K562 (cell line): ENCODE measurements at regions not wholly inside any gene's neighbourhood (a gene's known extent, or its start where the extent isn't known, plus 50 kb on each side); places are given as distances from the start of the nearest gene placed in this dataset.

ENCODE experiments used
- ATAC-seq: fragments of 200-7000 bp; cut with Tn5 transposase; 3 replicates; pipeline ENCODE4 v1.9.1; 2020; ENCODE audit warnings: moderate library complexity
- BruUV-seq: library from RNA; stranded (reverse); fragments of 400-500 nt; replicated peaks from 2 replicates; lab custom pipeline; 2021; lab: Mats Ljungman, UMichigan
- CTCF ChIA-PET: fragments of 300-600 bp; formaldehyde crosslinking; extraction: SDS; loops from one replicate; lab custom pipeline; 2021; ENCODE audit warnings: low intra/inter-chr PET ratio; lab: Yijun Ruan, JAX
- POLR2A ChIA-PET: fragments of 300-600, 350-650 bp; sonication (Branson Sonifier 250); formaldehyde crosslinking; extraction: SDS; loops from one replicate; lab custom pipeline; 2021; ENCODE audit warnings: antibody characterized with exemption, inconsistent platforms; lab: Yijun Ruan, JAX
- DNase-seq, 4 experiments: peaks; one replicate each; pipeline versions ENCODE4 v3.0.0 to v3.0.0-alpha.2; 2011 to 2018; ENCODE audit warnings: low spot score in 3 of 4, mixed read lengths in 3 of 4; ENCODE audit errors: extremely low read depth in 1 of 4
- FAIRE-seq: peaks from 2 replicates; lab custom pipeline; 2011; peaks lifted over from hg19 to GRCh38; lab: Jason Lieb, UNC
- H2AFZ ChIP-seq: 2 replicates; pipeline ENCODE4 v1.6.0; 2011; ENCODE audit warnings: low read depth, low read length, control low read depth, inconsistent platforms
- H3K27ac ChIP-seq: fragments of 200-600 bp; 3 replicates; pipeline ENCODE4 v1.8.0; 2011; ENCODE audit warnings: low read depth, mild to moderate bottlenecking, control low read depth, inconsistent platforms, low read length, moderate library complexity, mixed read lengths; ENCODE audit errors: extremely low read depth
- H3K27me3 ChIP-seq, 2 experiments: fragments of 300-600 bp in 1 of 2; 2 replicates in 1 of 2; 3 replicates in 1 of 2; pipeline versions ENCODE4 v1.6.0 to v1.8.0; 2011; ENCODE audit warnings: inconsistent platforms in 2 of 2, low read length in 2 of 2, mild to moderate bottlenecking in 1 of 2, mixed read lengths in 1 of 2, moderate library complexity in 1 of 2; ENCODE audit not compliant: control insufficient read depth in 2 of 2, insufficient read depth in 2 of 2
- H3K36me3 ChIP-seq: fragments of 300-600 bp; 3 replicates; pipeline ENCODE4 v1.8.0; 2011; ENCODE audit warnings: mild to moderate bottlenecking, low read length, inconsistent platforms; ENCODE audit not compliant: control insufficient read depth, insufficient read depth
- H3K4me1 ChIP-seq, 2 experiments: fragments of 200-600 bp in 1 of 2; replicated peaks in 1 of 2; 2 replicates in 1 of 2; 3 replicates in 1 of 2; pipeline versions ENCODE4 v1.5.1 to v1.8.0; 2011; ENCODE audit warnings: inconsistent platforms in 2 of 2, low read length in 2 of 2, mild to moderate bottlenecking in 1 of 2, mixed read lengths in 1 of 2, moderate library complexity in 1 of 2; ENCODE audit not compliant: control insufficient read depth in 2 of 2, insufficient read depth in 2 of 2
- H3K4me2 ChIP-seq: 2 replicates; pipeline ENCODE4 v1.6.1; 2011; ENCODE audit warnings: low read length, control low read depth, inconsistent platforms, mixed read lengths; ENCODE audit not compliant: insufficient read depth
- H3K4me3 ChIP-seq: fragments of 200-600 bp; sonication (generic), shearing (Covaris generic); 2 replicates; pipeline ENCODE4 v1.5.1; 2016; ENCODE audit warnings: control low read depth, inconsistent platforms
- H3K79me2 ChIP-seq: fragments of 200-600 bp; 3 replicates; pipeline ENCODE4 v1.8.0; 2011; ENCODE audit warnings: low read length, inconsistent platforms; ENCODE audit not compliant: control insufficient read depth, insufficient read depth
- H3K9ac ChIP-seq, 2 experiments: 2 replicates each; pipeline versions ENCODE4 v1.6.0 to v1.6.1; 2011; ENCODE audit warnings: low read depth in 2 of 2, low read length in 2 of 2, control low read depth in 1 of 2, inconsistent platforms in 1 of 2, mild to moderate bottlenecking in 1 of 2, mixed read lengths in 1 of 2; ENCODE audit not compliant: insufficient read depth in 1 of 2
- H3K9me1 ChIP-seq: one replicate; pipeline ENCODE4 v1.6.0; 2011; ENCODE audit warnings: inconsistent platforms, mild to moderate bottlenecking, low read length, moderate library complexity; ENCODE audit not compliant: control insufficient read depth, insufficient read depth
- H3K9me3 ChIP-seq: replicated peaks from 2 replicates; pipeline ENCODE4 v1.5.1; 2011; ENCODE audit warnings: low read depth, low read length, inconsistent platforms; ENCODE audit not compliant: control insufficient read depth, insufficient read depth
- H4K20me1 ChIP-seq: replicated peaks from 2 replicates; pipeline ENCODE4 v1.6.1; 2011; ENCODE audit warnings: low read length, inconsistent platforms, mixed read lengths; ENCODE audit not compliant: control insufficient read depth, insufficient read depth
- CEBPG ChIP-seq, 3 experiments: fragments of 200-800 bp in 1 of 3; sonication (Bioruptor generic) in 1 of 3; sonication (generic) in 1 of 3; formaldehyde crosslinking in 1 of 3; IDR thresholded peaks in 2 of 3; conservative IDR thresholded peaks in 1 of 3; 2 replicates each; pipeline versions ENCODE4 v1.6.1 to v1.8.0; 2016 to 2022; ENCODE audit warnings: missing compliant biosample characterization in 2 of 3, missing genetic modification characterization in 2 of 3, mild to moderate bottlenecking in 1 of 3, missing genetic modification reagents in 1 of 3
- HES1 ChIP-seq: fragments of 450-650 bp; IDR thresholded peaks from 2 replicates; pipeline ENCODE4 v1.6.1; 2016; ENCODE audit warnings: low read depth, mild to moderate bottlenecking, moderate library complexity
- NCOA2 ChIP-seq, 2 experiments: fragments of 450-650 bp; IDR thresholded peaks; 2 replicates each; pipeline ENCODE4 v1.6.1; 2018; ENCODE audit warnings: mild to moderate bottlenecking in 2 of 2, moderate library complexity in 1 of 2; ENCODE audit not compliant: partially characterized antibody in 2 of 2
- RBM34 ChIP-seq: fragments of 200-400 bp; formaldehyde crosslinking; IDR thresholded peaks from 2 replicates; pipeline ENCODE4 v1.6.1; 2018; ENCODE audit warnings: low read length, borderline replicate concordance; ENCODE audit not compliant: insufficient read depth
- ZNF282 ChIP-seq: sonication (generic); formaldehyde crosslinking; IDR thresholded peaks from 2 replicates; pipeline ENCODE4 v1.8.1; 2023; ENCODE audit warnings: missing genetic modification reagents
- WGBS: fragments of 100-300 bp; shearing (Covaris generic); methylation state at CpG from one replicate; pipeline ENCODE4 v1.1.6; 2016; ENCODE audit warnings: low coverage, mixed read lengths; ENCODE audit not compliant: insufficient coverage; ENCODE audit errors: missing lambda C conversion rate; 5-methylcytosine and 5-hydroxymethylcytosine counted together
- in situ Hi-C: fragments of 300-500 bp; cut with MboI; formaldehyde crosslinking; loops from 4 replicates; pipeline ENCODE4 v1.15.0; 2018; ENCODE audit warnings: inconsistent platforms, mixed read lengths
- intact Hi-C: fragments of 100-400 bp; cut with micrococcal nuclease; formaldehyde crosslinking; loops from 2 replicates; pipeline ENCODE4 v1.14.2; 2022

- POLR2A ChIA-PET = no interaction called here
- intact Hi-C loops = no loop called here
- BruUV-seq = no TSS peak
- Histone ChIP-seq H3K79me2 (no peaks in the 10 kb centered on the region), H3K9ac (no peak overlapping the region), H3K4me2 (no peak overlapping the region)
- CTCF ChIA-PET = no interaction called here
- TF ChIP-seq NCOA2 (IDR thresholded peaks at IDR 0.05; ENCODE audit: partially characterized antibody in 2 of 2) = no peak
- TF ChIP-seq CEBPG (CRISPR knock-in tag; IDR thresholded peaks at IDR 0.05) = no peak
- TF ChIP-seq CEBPG (tag; conservative IDR thresholded peaks at IDR 0.05 in 1 of 2, IDR thresholded peaks at IDR 0.05 in 1 of 2) = peak in 1 of 2 experiments; percentile 51; a peak in 1 of 4 replicates
- TF ChIP-seq, all 486 proteins: peak for 1
- H3K36me3 ChIP-seq = no peaks in the 10 kb centered on the region
- in situ Hi-C loops = no loop called here
- H3K4me3 ChIP-seq = no peak overlapping the region
- H2AFZ ChIP-seq = no peak overlapping the region
- FAIRE-seq = no peak
- no peak for DNase-seq
- H3K27ac ChIP-seq = no peak overlapping the region
- no peak for ATAC-seq
- no peaks in the 10 kb centered on the region for H3K9me1 ChIP-seq
- H3K27me3 ChIP-seq = no peaks in the 10 kb centered on the region
- H3K4me1 ChIP-seq = no peaks in the 10 kb centered on the region
- no peaks in the 10 kb centered on the region for H4K20me1 ChIP-seq
- H3K9me3 ChIP-seq = no peaks in the 10 kb centered on the region
Measured at GRCh38 chr4:182113779-182114178, 129.4 kb upstream of the TENM3 start.

GRCh38 chr4:182124359-182124758 lies 118.8 kb upstream of the TENM3 start:
- no peak overlapping the region for H3K4me2 ChIP-seq
- no peak overlapping the region for H2AFZ ChIP-seq
- 1% methylated on average over 7 of the region's 7 CpGs for WGBS
- intact Hi-C loops = no loop called here
- no peak for ATAC-seq
- H3K36me3 ChIP-seq = no peaks in the 10 kb centered on the region
- DNase-seq = no peak
- no peaks in the 10 kb centered on the region for H3K9me1 ChIP-seq
- no peaks in the 10 kb centered on the region for H3K27me3 ChIP-seq
- FAIRE-seq = no peak
- no peaks in the 10 kb centered on the region for H3K79me2 ChIP-seq
- TF ChIP-seq HES1 (no peak), RBM34 (no peak), ZNF282 (CRISPR knock-in tag) (no peak)
- H3K9ac ChIP-seq = no peak overlapping the region
- H3K4me3 ChIP-seq = no peak overlapping the region
- H3K27ac ChIP-seq = no peak overlapping the region
- no peaks in the 10 kb centered on the region for H3K9me3 ChIP-seq
- ChIA-PET POLR2A (no interaction called here), CTCF (no interaction called here)
- no peaks in the 10 kb centered on the region for H4K20me1 ChIP-seq
- BruUV-seq = no TSS peak
- in situ Hi-C loops = no loop called here
- no peaks in the 10 kb centered on the region for H3K4me1 ChIP-seq
